ENCODE measurements at regions not wholly inside any gene's neighbourhood (a gene's known extent, or its start where the extent isn't known, plus 50 kb on each side); places are given as distances from the start of the nearest gene placed in this dataset.
A peak's percentile ranks its signal among the peaks of the same experiment; 100 is the strongest.

- H3K27ac ChIP-seq, result no peak overlapping the region
- no peak for TF ChIP-seq CTCF (IDR thresholded peaks at IDR 0.05; ENCODE audit: low read depth, low read length)
- no peaks in the 10 kb centered on the region for H3K27me3 ChIP-seq
- no peak overlapping the region for H3K4me3 ChIP-seq
- peak in 1 of 2 donors; percentile 36 for DNase-seq (ENCODE audit: low read depth in 1 of 2, low spot score in 1 of 2)
- H3K36me3 ChIP-seq, result no peaks in the 10 kb centered on the region
- no peaks in the 10 kb centered on the region for H3K9me3 ChIP-seq (ENCODE audit: low read depth)
- peaks cover 4% of the 10 kb centered on the region for H3K4me1 ChIP-seq (ENCODE audit: low read depth)
Observed at GRCh38 chr2:9714630-9715214, 83.9 kb upstream of the YWHAQ start.

GRCh38 chr2:9715238-9715637 is 84.4 kb upstream of the YWHAQ start:
- peak in 1 of 2 donors; percentile 58 for DNase-seq (ENCODE audit: low read depth in 1 of 2, low spot score in 1 of 2)
- H3K4me3 ChIP-seq, result no peak overlapping the region
- no peak overlapping the region for H3K27ac ChIP-seq
- no peaks in the 10 kb centered on the region for H3K36me3 ChIP-seq
- peaks cover 4% of the 10 kb centered on the region for H3K4me1 ChIP-seq (ENCODE audit: low read depth)
- no peaks in the 10 kb centered on the region for H3K9me3 ChIP-seq (ENCODE audit: low read depth)
- no peak for TF ChIP-seq CTCF (IDR thresholded peaks at IDR 0.05; ENCODE audit: low read depth, low read length)
- H3K27me3 ChIP-seq, result no peaks in the 10 kb centered on the region

- Histone ChIP-seq H3K9me3 (ENCODE audit: low read depth) (no peaks in the 10 kb centered on the region), H3K4me3 (no peak overlapping the region), H3K27me3 (no peaks in the 10 kb centered on the region), H3K36me3 (no peaks in the 10 kb centered on the region), H3K4me1 (ENCODE audit: low read depth) (peaks cover 4% of the 10 kb centered on the region), H3K27ac (no peak overlapping the region)
- no peak for TF ChIP-seq CTCF (IDR thresholded peaks at IDR 0.05; ENCODE audit: low read depth, low read length)
- no peak for DNase-seq (ENCODE audit: low read depth in 1 of 2, low spot score in 1 of 2)
Observed at GRCh38 chr2:9717886-9718451, 87.2 kb upstream of the YWHAQ start.

GRCh38 chr2:9720352-9721093 is 89.7 kb upstream of the YWHAQ start:
- Histone ChIP-seq H3K27me3 (no peaks in the 10 kb centered on the region), H3K27ac (no peak overlapping the region), H3K4me3 (no peak overlapping the region), H3K9me3 (ENCODE audit: low read depth) (no peaks in the 10 kb centered on the region), H3K36me3 (no peaks in the 10 kb centered on the region), H3K4me1 (ENCODE audit: low read depth) (no peaks in the 10 kb centered on the region)
- no peak for TF ChIP-seq CTCF (IDR thresholded peaks at IDR 0.05; ENCODE audit: low read depth, low read length)
- no peak for DNase-seq (ENCODE audit: low read depth in 1 of 2, low spot score in 1 of 2)

GRCh38 chr2:9721344-9721743 is 90.5 kb upstream of the YWHAQ start:
- no peak for DNase-seq (ENCODE audit: low read depth in 1 of 2, low spot score in 1 of 2)
- Histone ChIP-seq H3K36me3 (no peaks in the 10 kb centered on the region), H3K9me3 (ENCODE audit: low read depth) (no peaks in the 10 kb centered on the region), H3K27ac (no peak overlapping the region), H3K27me3 (no peaks in the 10 kb centered on the region), H3K4me3 (no peak overlapping the region), H3K4me1 (ENCODE audit: low read depth) (no peaks in the 10 kb centered on the region)
- no peak for TF ChIP-seq CTCF (IDR thresholded peaks at IDR 0.05; ENCODE audit: low read depth, low read length)

All from cardiac muscle cell (in vitro differentiated cells and primary cell).